HUDEP-2 (cell line): ENCODE measurements at regions not wholly inside any gene's neighbourhood (a gene's known extent, or its start where the extent isn't known, plus 50 kb on each side); places are given as distances from the start of the nearest gene placed in this dataset.

Experiments
- DNase-seq, 76 experiments: peaks; one replicate each; lab custom pipeline; 2025; ENCODE audit not compliant: unreplicated experiment in 76 of 76; lab: John Stamatoyannopoulos, UW

DNA sequence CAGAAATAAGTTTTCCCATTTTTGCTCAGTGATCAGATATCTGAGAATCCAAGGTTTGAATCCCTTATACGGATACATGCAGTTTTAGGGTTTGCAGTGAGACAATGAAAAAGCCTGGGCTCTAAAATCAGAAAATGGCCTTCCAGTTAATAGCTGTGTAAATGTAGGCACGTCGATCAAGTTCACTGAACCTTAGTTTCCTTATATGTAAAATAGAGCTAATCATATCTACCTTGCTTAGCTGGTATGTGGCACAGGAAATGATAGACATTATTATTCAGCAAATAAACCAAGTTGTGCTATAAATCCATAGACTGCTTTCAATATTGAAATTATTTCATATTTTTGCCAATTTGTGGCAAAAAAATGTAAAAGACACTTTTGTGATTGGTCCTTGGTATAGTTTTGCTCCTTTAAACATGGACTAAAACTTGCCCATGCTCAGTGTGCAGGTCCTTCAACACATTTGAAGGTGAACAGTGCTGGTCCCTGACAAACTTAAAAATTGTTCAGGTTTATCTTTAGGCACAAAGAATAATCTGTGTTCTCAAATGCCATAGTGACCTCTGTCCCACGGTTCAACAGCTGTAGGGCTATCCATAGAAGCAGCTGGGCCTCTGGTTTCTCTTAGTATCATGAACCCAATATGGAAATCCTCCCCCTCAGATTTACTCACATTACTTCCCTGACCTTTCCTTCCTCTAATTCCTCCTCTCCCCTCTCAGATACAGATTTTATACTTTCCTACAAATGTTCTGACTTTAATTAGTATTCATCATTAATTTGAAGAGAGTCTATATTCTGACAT is 51.0 kb downstream of the CCDC54 start:
- DNase-seq, result no peak

DNA sequence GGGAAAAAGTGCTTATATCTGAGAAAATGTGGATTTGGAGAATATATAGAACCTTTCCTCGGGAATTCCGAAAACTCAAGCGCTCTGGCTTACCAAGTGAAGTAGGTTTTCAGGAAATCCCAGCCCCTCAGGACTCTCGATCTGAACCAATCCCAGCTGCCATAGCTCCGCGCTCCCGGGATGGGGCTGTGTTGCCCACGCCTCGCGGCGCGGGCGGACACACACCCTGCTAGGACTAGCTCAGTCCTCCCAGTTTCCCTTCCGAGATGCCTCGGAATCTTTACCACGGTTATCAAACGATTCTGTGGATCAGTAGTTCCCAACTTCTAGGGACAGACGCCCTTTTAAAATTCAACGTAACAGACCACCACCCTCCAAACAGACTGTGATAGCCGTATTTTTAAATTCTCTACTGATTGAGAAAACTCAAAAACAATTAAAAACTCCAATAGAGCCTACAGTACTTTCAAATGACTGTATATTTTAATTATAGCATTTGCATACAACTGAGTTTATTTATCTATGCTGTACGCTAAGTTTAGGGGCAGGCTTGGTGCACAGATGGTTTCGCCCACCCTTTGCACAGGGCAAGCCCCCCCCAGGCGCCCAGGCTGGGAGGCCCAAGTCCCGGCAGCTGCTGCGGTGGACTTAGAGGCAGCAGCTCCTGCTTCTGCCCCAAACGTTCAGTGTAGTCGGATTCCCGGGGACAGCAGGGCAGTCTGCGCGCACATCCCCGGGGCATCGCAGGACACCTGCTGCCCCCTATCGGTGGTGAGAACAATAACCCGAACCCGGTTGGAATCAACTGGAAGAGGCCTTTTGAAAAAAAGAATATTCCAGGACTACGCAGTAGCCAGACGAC is 52.3 kb downstream of the CCDC54 start:
- DNase-seq, result peak in 71 of 76 experiments; percentile 5 to 78 (median 48)

DNA sequence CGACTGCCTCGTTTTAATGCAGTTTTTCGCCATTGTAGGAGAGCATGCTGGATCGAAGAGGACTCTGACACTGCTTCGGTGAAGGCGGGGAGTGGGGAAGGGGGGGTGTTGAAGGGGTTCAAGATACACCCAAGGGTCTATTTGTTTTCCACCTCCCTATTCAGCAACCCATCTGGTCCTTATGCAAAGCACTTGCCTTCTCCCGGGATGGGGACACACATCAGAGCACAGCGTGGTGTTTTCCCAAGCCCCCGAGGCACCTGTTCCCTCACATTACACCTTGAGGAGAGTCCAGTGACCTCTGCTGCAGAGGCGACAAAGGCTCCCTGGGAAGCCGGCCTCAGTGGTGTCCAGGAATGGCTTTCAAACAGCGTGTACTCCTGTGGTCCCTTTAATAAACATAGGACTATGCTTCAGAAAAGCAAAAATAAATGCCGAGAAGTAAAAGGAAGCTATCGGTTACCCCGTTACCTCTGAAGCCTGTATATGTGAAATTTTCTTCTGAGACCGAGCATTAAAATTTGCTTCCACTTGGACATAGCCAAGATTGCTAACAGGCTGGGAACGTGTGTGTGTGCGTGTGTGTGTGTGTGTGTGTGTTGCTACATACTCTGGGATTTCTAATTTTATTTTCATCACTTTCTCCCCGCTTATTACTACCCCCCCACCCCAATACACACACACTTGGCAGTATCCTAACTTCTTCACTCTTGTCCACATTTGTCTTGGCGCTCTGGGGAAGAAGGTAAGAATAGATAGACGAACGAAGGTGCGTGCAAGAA is 53.2 kb downstream of the CCDC54 start:
- DNase-seq, result peak in 1 of 76 experiments; percentile 14

- DNase-seq, result peak in 32 of 76 experiments; percentile 5 to 67 (median 40)
Measured at GRCh38 chr3:107430996-107431245, 53.7 kb downstream of the CCDC54 start.

- peak in 56 of 76 experiments; percentile 1 to 67 (median 37) for DNase-seq
Measured at GRCh38 chr3:107431246-107432012, 54.2 kb downstream of the CCDC54 start.

GRCh38 chr3:107432013-107432515 is 54.8 kb downstream of the CCDC54 start:
- DNase-seq, result no peak

GRCh38 chr3:107432646-107433045 is 55.4 kb downstream of the CCDC54 start:
- DNase-seq, result no peak

- no peak for DNase-seq
Measured at GRCh38 chr3:107436029-107436428, 58.8 kb downstream of the CCDC54 start.

GRCh38 chr3:107438671-107439070 is 61.4 kb downstream of the CCDC54 start:
- DNase-seq, result peak in 25 of 76 experiments; percentile 1 to 48 (median 17)

GRCh38 chr3:107441617-107442016 is 64.4 kb downstream of the CCDC54 start:
- peak in 4 of 76 experiments; percentile 3 to 17 (median 16) for DNase-seq

- no peak for DNase-seq
Measured at GRCh38 chr3:107443461-107443860, 66.2 kb downstream of the CCDC54 start.

DNA sequence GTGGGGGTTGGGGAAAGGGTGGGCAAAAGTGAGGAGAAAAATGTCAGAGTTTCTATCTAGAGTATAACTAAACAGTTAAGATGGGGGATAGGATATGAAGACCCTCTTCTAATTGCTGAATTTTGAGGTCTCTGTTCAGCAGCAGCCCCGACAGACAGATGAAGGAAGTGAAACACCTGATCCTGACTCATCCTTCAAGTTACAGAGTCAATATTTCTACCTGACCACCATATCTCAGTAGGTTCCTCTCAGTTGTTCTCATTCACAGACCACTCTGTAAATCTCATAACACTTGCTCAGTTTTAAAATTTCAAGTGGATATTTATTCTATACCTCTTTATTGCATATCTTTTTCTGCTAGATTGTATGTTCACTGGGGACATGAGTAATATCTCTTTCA is 69.5 kb downstream of the CCDC54 start:
- no peak for DNase-seq

DNA sequence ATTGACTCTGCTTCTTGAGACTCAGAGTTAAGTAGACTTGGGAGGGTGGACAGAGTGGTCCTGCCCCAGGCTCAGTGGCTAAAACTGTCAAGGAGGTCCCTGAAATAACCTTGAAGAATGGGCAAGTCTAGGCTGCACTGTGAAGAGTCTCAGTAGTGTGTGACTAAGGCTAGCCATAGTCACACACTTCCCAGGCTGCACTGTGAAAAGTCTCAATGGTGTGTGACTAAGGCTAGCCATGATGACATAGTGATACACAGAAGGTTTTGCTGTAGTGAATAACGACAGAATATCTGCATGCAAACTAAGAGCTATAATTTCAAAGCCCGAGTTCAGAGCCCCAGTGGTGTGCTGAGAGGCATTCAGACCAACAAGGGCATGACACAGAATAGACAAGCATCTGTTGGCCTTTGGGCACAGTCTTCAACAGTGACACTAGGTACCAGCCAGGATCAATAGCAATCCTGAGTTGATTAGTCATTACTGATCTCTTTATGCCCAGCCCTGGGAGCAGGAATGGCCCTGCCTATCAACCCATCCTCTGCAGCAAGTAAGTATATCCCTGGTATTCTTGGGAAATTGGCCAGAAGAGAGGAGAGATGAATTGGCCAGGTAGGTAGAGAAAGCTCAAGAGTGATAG is 72.4 kb upstream of the BBX start:
- no peak for DNase-seq

GRCh38 chr3:107452436-107452835 is 70.3 kb upstream of the BBX start:
- DNase-seq, result no peak

GRCh38 chr3:107453504-107453903 is 69.3 kb upstream of the BBX start:
- DNase-seq, result no peak

- DNase-seq, result no peak
Measured at GRCh38 chr3:107455621-107456020, 67.1 kb upstream of the BBX start.

GRCh38 chr3:107456501-107456900 is 66.3 kb upstream of the BBX start:
- no peak for DNase-seq

DNA sequence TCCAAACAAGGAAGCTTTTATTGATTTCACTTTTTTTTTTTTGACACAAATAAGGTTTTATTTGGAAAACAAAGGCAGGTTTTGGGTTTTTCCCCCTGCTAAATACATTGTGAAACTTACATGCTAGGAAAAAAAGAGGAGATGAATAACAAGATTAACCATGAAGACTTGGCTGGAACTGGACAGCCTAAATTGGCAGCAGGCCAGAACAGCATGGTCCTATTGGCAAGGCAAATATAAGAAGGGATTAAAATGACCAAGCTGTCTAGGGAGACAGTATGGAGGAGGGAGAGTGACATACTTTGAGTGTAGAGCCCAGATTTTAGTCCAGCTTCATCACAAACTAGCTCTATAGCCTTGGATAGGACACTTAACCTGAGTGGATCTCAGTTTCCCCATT is 63.9 kb upstream of the BBX start:
- DNase-seq, result no peak

GRCh38 chr3:107461721-107462120 is 61.0 kb upstream of the BBX start:
- no peak for DNase-seq

DNA sequence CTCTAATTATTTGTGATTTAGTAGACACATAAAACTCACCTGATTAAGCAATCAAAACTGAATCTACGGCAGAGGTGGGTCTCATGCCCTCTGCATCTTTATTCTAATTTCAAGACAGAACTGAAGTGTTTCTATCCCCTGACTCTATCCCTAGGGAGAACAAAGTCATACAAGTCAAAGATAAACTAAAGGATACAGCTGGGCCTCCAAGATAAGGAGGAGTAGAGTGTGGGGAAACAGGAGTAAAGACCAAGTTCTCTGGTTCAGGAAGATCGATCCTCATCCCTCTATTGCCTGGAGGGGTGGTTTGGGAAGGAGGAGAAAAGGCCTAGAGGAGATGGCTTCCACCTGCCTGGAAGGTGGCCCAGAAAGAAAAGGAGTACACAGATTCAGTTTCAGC is 58.7 kb upstream of the BBX start:
- DNase-seq, result no peak
